Ascending aorta (tissue), 2 donors: ENCODE measurements at regions not wholly inside any gene's neighbourhood (a gene's known extent, or its start where the extent isn't known, plus 50 kb on each side); places are given as distances from the start of the nearest gene placed in this dataset.

Experiments
- DNase-seq, 2 donors: peaks; one replicate each; pipeline ENCODE4 v3.0.0-alpha.2; 2019; ENCODE audit warnings: low spot score in 2 of 2
- H3K27ac ChIP-seq, 2 donors: fragments of 200-600 bp; sonication (generic); one replicate each; pipeline ENCODE4 v1.5.1; 2016 to 2017; ENCODE audit warnings: mild to moderate bottlenecking in 1 of 2
- H3K27me3 ChIP-seq: fragments of 200-600 bp; sonication (generic); one replicate; pipeline ENCODE4 v1.5.1; 2017
- H3K36me3 ChIP-seq, 2 donors: fragments of 200-600 bp; sonication (generic); one replicate each; pipeline ENCODE4 v1.5.1; 2016
- H3K4me1 ChIP-seq, 2 donors: fragments of 200-600 bp; sonication (generic); one replicate each; pipeline ENCODE4 v1.5.1; 2016 to 2017; ENCODE audit warnings: mild to moderate bottlenecking in 1 of 2
- H3K4me3 ChIP-seq, 2 donors: fragments of 200-600 bp; sonication (generic); one replicate each; pipeline ENCODE4 v1.5.1; 2016 to 2017; ENCODE audit warnings: mild to moderate bottlenecking in 1 of 2
- H3K9me3 ChIP-seq, 2 donors: fragments of 200-600 bp; sonication (generic); one replicate each; pipeline ENCODE4 v1.5.1; 2016
- CTCF ChIP-seq, 3 experiments: fragments of 200-600 bp in 2 of 3; fragments of 450-650 bp in 1 of 3; sonication (generic) in 2 of 3; IDR thresholded peaks; one replicate each; pipeline ENCODE4 v1.5.1; 2016 to 2019; ENCODE audit warnings: antibody characterized with exemption in 3 of 3, mild to moderate bottlenecking in 1 of 3, moderate library complexity in 1 of 3
- intact Hi-C: fragments of 100-400 bp; cut with DNase I; formaldehyde crosslinking; loops from one replicate; pipeline ENCODE4 v1.15.1; 2023

GRCh38 chr4:3712936-3713335 is 53.2 kb upstream of the ADRA2C start:
- H3K27me3 ChIP-seq: no peaks in the 10 kb centered on the region

GRCh38 chr4:3712112-3712805 is 53.9 kb upstream of the ADRA2C start:
- no peaks in the 10 kb centered on the region for H3K9me3 ChIP-seq
- H3K27ac ChIP-seq: no peak overlapping the region
- intact Hi-C loops: no loop called here
- no peaks in the 10 kb centered on the region for H3K27me3 ChIP-seq
- H3K4me3 ChIP-seq: no peak overlapping the region
- H3K36me3 ChIP-seq: no peaks in the 10 kb centered on the region
- no peak for DNase-seq
- TF ChIP-seq CTCF (IDR thresholded peaks at IDR 0.05): no peak
- peaks cover 6 to 25% of the 10 kb centered on the region in 2 donors for H3K4me1 ChIP-seq

More at GRCh38 chr4:3712936-3713335, 53.2 kb upstream of the ADRA2C start:
- TF ChIP-seq CTCF (IDR thresholded peaks at IDR 0.05): no peak
- no peak overlapping the region for H3K4me3 ChIP-seq
- no peak for DNase-seq
- no peaks in the 10 kb centered on the region for H3K9me3 ChIP-seq
- no peaks in the 10 kb centered on the region for H3K36me3 ChIP-seq
- intact Hi-C loops: no loop called here
- H3K4me1 ChIP-seq: peaks cover 0 to 19% of the 10 kb centered on the region in 2 donors
- no peak overlapping the region for H3K27ac ChIP-seq

- Histone ChIP-seq H3K4me1 (peaks cover 7 to 33% of the 10 kb centered on the region in 2 donors), H3K36me3 (no peaks in the 10 kb centered on the region), H3K27me3 (no peaks in the 10 kb centered on the region), H3K9me3 (no peaks in the 10 kb centered on the region), H3K27ac (no peak overlapping the region), H3K4me3 (no peak overlapping the region)
- no peak for TF ChIP-seq CTCF (IDR thresholded peaks at IDR 0.05)
- intact Hi-C loops: no loop called here
- peak in 1 of 2 donors; percentile 53 for DNase-seq
Observed at GRCh38 chr4:3711183-3712111, 54.7 kb upstream of the ADRA2C start.

- peak overlapping the region in 1 of 2 donors; percentile 67 for H3K27ac ChIP-seq
- TF ChIP-seq CTCF (IDR thresholded peaks at IDR 0.05): no peak
- intact Hi-C loops: no loop called here
- no peaks in the 10 kb centered on the region for H3K9me3 ChIP-seq
- no peaks in the 10 kb centered on the region for H3K27me3 ChIP-seq
- H3K4me1 ChIP-seq: peaks cover 7 to 37% of the 10 kb centered on the region in 2 donors
- H3K4me3 ChIP-seq: no peak overlapping the region
- DNase-seq: peak in 1 of 2 donors; percentile 69
- no peaks in the 10 kb centered on the region for H3K36me3 ChIP-seq
Observed at GRCh38 chr4:3710451-3711182, 55.6 kb upstream of the ADRA2C start.

GRCh38 chr4:3709846-3710441 is 56.2 kb upstream of the ADRA2C start:
- peaks cover 7 to 37% of the 10 kb centered on the region in 2 donors for H3K4me1 ChIP-seq
- peak overlapping the region in 1 of 2 donors; percentile 67 for H3K27ac ChIP-seq
- H3K4me3 ChIP-seq: no peak overlapping the region
- no peaks in the 10 kb centered on the region for H3K9me3 ChIP-seq
- intact Hi-C loops: loop anchor here (2.0 kb wide), 1 partner anchor 55 kb away; no protein-coding TSS in a partner anchor
- peak in 1 of 2 donors; percentile 61 for DNase-seq
- H3K36me3 ChIP-seq: no peaks in the 10 kb centered on the region
- no peaks in the 10 kb centered on the region for H3K27me3 ChIP-seq
- no peak for TF ChIP-seq CTCF (IDR thresholded peaks at IDR 0.05)
